NT2/D1 (cell line): ENCODE measurements at regions not wholly inside any gene's neighbourhood (a gene's known extent, or its start where the extent isn't known, plus 50 kb on each side); places are given as distances from the start of the nearest gene placed in this dataset.

ENCODE experiments used
- SUZ12 ChIP-seq: IDR thresholded peaks from 2 replicates; pipeline ENCODE4 v1.6.1; 2011; ENCODE audit not compliant: insufficient read length, insufficient read depth; ENCODE audit errors: extremely low read depth
- YY1 ChIP-seq: IDR thresholded peaks from 2 replicates; pipeline ENCODE4 v1.6.1; 2011; ENCODE audit not compliant: insufficient read length, insufficient read depth
- ZNF274 ChIP-seq: IDR thresholded peaks from 2 replicates; pipeline ENCODE4 v1.6.1; 2011; ENCODE audit warnings: mild to moderate bottlenecking, low read depth, low read length

- no peak for TF ChIP-seq SUZ12
- TF ChIP-seq YY1 = no peak
- TF ChIP-seq ZNF274 = no peak
Measured at GRCh38 chr11:35085531-35086165, 53.3 kb upstream of the CD44 start.
